ENCODE measurements at regions not wholly inside any gene's neighbourhood (a gene's known extent, or its start where the extent isn't known, plus 50 kb on each side); places are given as distances from the start of the nearest gene placed in this dataset.

DNA sequence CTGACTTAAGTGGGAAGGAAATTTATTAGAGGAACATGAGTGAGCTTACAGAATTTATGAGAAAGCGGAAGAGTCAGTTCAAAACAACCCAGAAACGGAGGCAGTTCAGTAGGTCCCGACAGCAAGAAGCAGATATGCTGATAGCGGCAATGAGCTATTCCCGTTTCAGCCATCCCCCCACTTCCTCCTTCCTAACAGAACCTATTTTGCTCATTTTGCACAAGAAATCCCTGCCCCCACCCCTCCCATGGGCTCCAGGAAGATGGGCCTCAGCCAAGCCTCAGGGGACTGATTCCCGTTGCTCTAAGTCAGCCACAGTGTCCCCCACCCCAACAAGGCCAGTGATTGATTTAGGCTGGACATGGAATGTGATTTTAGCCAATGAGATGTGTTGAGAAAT, 157.5 kb downstream of the CEBPB start:
- no peaks in the 10 kb centered on the region for H3K27me3 ChIP-seq (ENCODE audit: control insufficient read depth, extremely low read depth, insufficient read depth, low read length)
- no peaks in the 10 kb centered on the region for H3K36me3 ChIP-seq (ENCODE audit: control insufficient read depth in 2 of 2, extremely low read depth in 1 of 2, insufficient read depth in 2 of 2, low read length in 2 of 2)
- FAIRE-seq = no peak
- DNase-seq (ENCODE audit: low read depth, low spot score) = no peak
- dilution Hi-C loops (cut with MboI; ENCODE audit: extremely low pct_ligation_motif_present, low sequenced_read_pairs) = no loop called here
- H2AFZ ChIP-seq (ENCODE audit: control insufficient read depth, low read length) = no peak overlapping the region
- TF ChIP-seq EZH2 (IDR thresholded peaks at IDR 0.05; ENCODE audit: low read length) = no peak
- H4K20me1 ChIP-seq (ENCODE audit: control insufficient read depth, extremely low read depth, insufficient read depth, low read length) = no peaks in the 10 kb centered on the region
- no peak overlapping the region for H3K4me3 ChIP-seq (ENCODE audit: control insufficient read depth in 2 of 3, extremely low read depth in 1 of 3, insufficient read depth in 2 of 3, low read depth in 1 of 3, low read length in 3 of 3)
- H3K79me2 ChIP-seq (ENCODE audit: control insufficient read depth, insufficient read depth, low read length) = no peaks in the 10 kb centered on the region
- no peak overlapping the region for H3K4me2 ChIP-seq (ENCODE audit: control insufficient read depth, extremely low read depth, insufficient read depth, low read depth, low read length)
- no peak overlapping the region for H3K27ac ChIP-seq (ENCODE audit: control insufficient read depth, insufficient read depth, low read length)
- no peaks in the 10 kb centered on the region for H3K9me1 ChIP-seq (ENCODE audit: control insufficient read depth, extremely low read depth, insufficient read depth, low read length)
- peaks cover 10% of the 10 kb centered on the region for H3K4me1 ChIP-seq (ENCODE audit: control insufficient read depth, extremely low read depth, insufficient read depth, low read length)
- H3K9me3 ChIP-seq (ENCODE audit: control insufficient read depth, low read depth, low read length) = no peaks in the 10 kb centered on the region
- H3K9ac ChIP-seq (ENCODE audit: control insufficient read depth, extremely low read depth, insufficient read depth, low read length) = no peak overlapping the region

DNA sequence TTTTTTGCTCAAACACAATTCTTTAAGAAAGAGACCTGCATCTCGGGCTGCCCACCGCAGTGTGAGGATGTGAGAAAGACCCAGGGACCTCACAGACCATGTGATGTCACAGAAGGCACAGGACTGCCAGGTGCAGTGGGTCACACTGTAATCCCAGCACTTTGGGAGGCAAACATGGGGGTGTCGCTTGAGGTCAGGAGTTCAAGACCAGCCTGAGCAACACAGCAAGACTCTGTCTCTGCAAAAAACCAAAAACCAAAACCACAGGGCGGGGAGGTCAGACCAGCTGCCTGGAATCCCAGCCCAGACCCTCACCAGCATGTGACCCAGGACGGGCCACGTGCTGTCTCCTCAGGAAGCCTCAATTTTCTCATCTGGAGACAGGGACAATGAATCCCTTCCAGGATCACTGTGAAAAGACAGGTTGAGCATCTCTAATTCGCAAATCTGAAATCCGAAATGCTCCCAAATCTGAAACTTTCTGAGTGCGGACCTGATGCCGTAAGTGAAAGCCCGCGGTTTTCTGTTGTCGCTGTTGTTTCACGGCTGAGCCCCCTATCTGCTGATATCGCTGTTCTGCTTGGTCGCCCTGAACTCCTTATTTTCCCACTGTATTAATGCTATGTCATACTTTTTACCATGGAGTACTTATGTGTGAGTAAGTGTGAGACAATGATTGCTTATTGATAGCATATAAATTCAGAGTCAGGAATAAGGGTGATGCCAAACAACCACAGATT, 159.5 kb upstream of the PTPN1 start:
- Histone ChIP-seq H4K20me1 (ENCODE audit: control insufficient read depth, extremely low read depth, insufficient read depth, low read length) (no peaks in the 10 kb centered on the region), H3K27me3 (ENCODE audit: control insufficient read depth, extremely low read depth, insufficient read depth, low read length) (no peaks in the 10 kb centered on the region), H3K36me3 (ENCODE audit: control insufficient read depth in 2 of 2, extremely low read depth in 1 of 2, insufficient read depth in 2 of 2, low read length in 2 of 2) (no peaks in the 10 kb centered on the region), H3K27ac (ENCODE audit: control insufficient read depth, insufficient read depth, low read length) (no peak overlapping the region), H3K4me2 (ENCODE audit: control insufficient read depth, extremely low read depth, insufficient read depth, low read depth, low read length) (no peak overlapping the region), H3K9ac (ENCODE audit: control insufficient read depth, extremely low read depth, insufficient read depth, low read length) (no peak overlapping the region), H3K9me3 (ENCODE audit: control insufficient read depth, low read depth, low read length) (no peaks in the 10 kb centered on the region), H3K4me1 (ENCODE audit: control insufficient read depth, extremely low read depth, insufficient read depth, low read length) (peaks cover 13% of the 10 kb centered on the region), H2AFZ (ENCODE audit: control insufficient read depth, low read length) (no peak overlapping the region), H3K9me1 (ENCODE audit: control insufficient read depth, extremely low read depth, insufficient read depth, low read length) (no peaks in the 10 kb centered on the region), H3K4me3 (ENCODE audit: control insufficient read depth in 2 of 3, extremely low read depth in 1 of 3, insufficient read depth in 2 of 3, low read depth in 1 of 3, low read length in 3 of 3) (no peak overlapping the region), H3K79me2 (ENCODE audit: control insufficient read depth, insufficient read depth, low read length) (no peaks in the 10 kb centered on the region)
- DNase-seq (ENCODE audit: low read depth, low spot score) (no peak), FAIRE-seq (no peak)
- dilution Hi-C loops (cut with MboI; ENCODE audit: extremely low pct_ligation_motif_present, low sequenced_read_pairs) = no loop called here
- no peak for TF ChIP-seq EZH2 (IDR thresholded peaks at IDR 0.05; ENCODE audit: low read length)
- no peak for TF ChIP-seq CTCF (optimal IDR thresholded peaks at IDR 0.05 in 1 of 3, IDR thresholded peaks at IDR 0.05 in 1 of 3, conservative IDR thresholded peaks at IDR 0.05 in 1 of 3; ENCODE audit: extremely low read depth in 1 of 3, insufficient read depth in 2 of 3, low read length in 3 of 3)

DNA sequence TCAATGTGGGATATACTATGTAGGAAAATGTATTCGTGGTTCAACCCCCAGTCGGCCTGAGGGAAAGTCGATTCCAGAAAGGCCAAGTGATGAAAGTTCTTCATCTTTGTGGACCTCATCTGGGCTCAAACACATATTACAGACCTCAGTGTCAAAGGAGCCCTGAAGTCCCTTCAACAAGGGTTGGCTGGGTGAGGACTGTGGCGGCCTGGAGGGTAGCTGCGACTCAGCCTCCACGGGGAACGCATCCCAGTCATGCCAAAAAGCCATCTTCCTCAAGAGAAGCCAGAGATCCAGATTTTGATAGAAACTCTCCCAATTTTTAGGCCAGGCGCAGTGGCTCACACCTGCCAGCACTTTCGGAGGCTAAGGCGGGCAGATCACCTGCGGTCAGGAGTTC, 158.6 kb upstream of the PTPN1 start:
- H3K9me1 ChIP-seq (ENCODE audit: control insufficient read depth, extremely low read depth, insufficient read depth, low read length) = no peaks in the 10 kb centered on the region
- H3K4me3 ChIP-seq (ENCODE audit: control insufficient read depth in 2 of 3, extremely low read depth in 1 of 3, insufficient read depth in 2 of 3, low read depth in 1 of 3, low read length in 3 of 3) = no peak overlapping the region
- no peaks in the 10 kb centered on the region for H3K27me3 ChIP-seq (ENCODE audit: control insufficient read depth, extremely low read depth, insufficient read depth, low read length)
- H3K9ac ChIP-seq (ENCODE audit: control insufficient read depth, extremely low read depth, insufficient read depth, low read length) = no peak overlapping the region
- no peak overlapping the region for H2AFZ ChIP-seq (ENCODE audit: control insufficient read depth, low read length)
- H3K27ac ChIP-seq (ENCODE audit: control insufficient read depth, insufficient read depth, low read length) = no peak overlapping the region
- H3K4me2 ChIP-seq (ENCODE audit: control insufficient read depth, extremely low read depth, insufficient read depth, low read depth, low read length) = no peak overlapping the region
- TF ChIP-seq EZH2 (IDR thresholded peaks at IDR 0.05; ENCODE audit: low read length) = no peak
- no peak for TF ChIP-seq CTCF (optimal IDR thresholded peaks at IDR 0.05 in 1 of 3, IDR thresholded peaks at IDR 0.05 in 1 of 3, conservative IDR thresholded peaks at IDR 0.05 in 1 of 3; ENCODE audit: extremely low read depth in 1 of 3, insufficient read depth in 2 of 3, low read length in 3 of 3)
- dilution Hi-C loops (cut with MboI; ENCODE audit: extremely low pct_ligation_motif_present, low sequenced_read_pairs) = no loop called here
- no peaks in the 10 kb centered on the region for H3K9me3 ChIP-seq (ENCODE audit: control insufficient read depth, low read depth, low read length)
- no peaks in the 10 kb centered on the region for H3K79me2 ChIP-seq (ENCODE audit: control insufficient read depth, insufficient read depth, low read length)
- no peaks in the 10 kb centered on the region for H4K20me1 ChIP-seq (ENCODE audit: control insufficient read depth, extremely low read depth, insufficient read depth, low read length)
- no peak for FAIRE-seq
- peaks cover 7% of the 10 kb centered on the region for H3K4me1 ChIP-seq (ENCODE audit: control insufficient read depth, extremely low read depth, insufficient read depth, low read length)
- no peak for DNase-seq (ENCODE audit: low read depth, low spot score)
- no peaks in the 10 kb centered on the region for H3K36me3 ChIP-seq (ENCODE audit: control insufficient read depth in 2 of 2, extremely low read depth in 1 of 2, insufficient read depth in 2 of 2, low read length in 2 of 2)

All from keratinocyte (primary cell).